ENCODE measurements at regions not wholly inside any gene's neighbourhood (a gene's known extent, or its start where the extent isn't known, plus 50 kb on each side); places are given as distances from the start of the nearest gene placed in this dataset.

GRCh38 chr20:47441774-47442150 lies 59.9 kb upstream of the NCOA3 start:
- Histone ChIP-seq H3K4me3 (no peak overlapping the region), H3K27ac (ENCODE audit: low read depth) (no peak overlapping the region), H3K36me3 (ENCODE audit: insufficient read depth) (no peaks in the 10 kb centered on the region), H3K4me1 (ENCODE audit: insufficient read depth) (no peaks in the 10 kb centered on the region), H3K4me2 (no peak overlapping the region), H3F3A (replicated peaks; ENCODE audit: low read depth) (0 out of 2 replicates have a peak, but pooled peaks cover 3% of the 10 kb centered on the region), H3K79me2 (replicated peaks; ENCODE audit: insufficient read depth) (no peaks in the 10 kb centered on the region), H3K27me3 (ENCODE audit: insufficient read depth) (no peaks in the 10 kb centered on the region), H2AFZ (no peak overlapping the region), H4K20me1 (replicated peaks; ENCODE audit: insufficient read depth) (no peaks in the 10 kb centered on the region), H3K9me2 (ENCODE audit: insufficient read depth) (no peaks in the 10 kb centered on the region)
- ATAC-seq (no peak), DNase-seq (ENCODE audit: low spot score) (no peak)
- no peak overlapping the region for H3K27ac Mint-ChIP-seq
- TF ChIP-seq POLR2AphosphoS5 (IDR thresholded peaks at IDR 0.05; ENCODE audit: low read depth): no peak
- no peak for TF ChIP-seq ZNF114 (CRISPR knock-in tag; IDR thresholded peaks at IDR 0.05)
- no peak for TF ChIP-seq ZNF462 (CRISPR knock-in tag; IDR thresholded peaks at IDR 0.05)
- no peak for TF ChIP-seq ETS1 (IDR thresholded peaks at IDR 0.05)
- no peak for TF ChIP-seq EZH2phosphoT487 (IDR thresholded peaks at IDR 0.05; ENCODE audit: unreplicated experiment)
- TF ChIP-seq NANOG (IDR thresholded peaks at IDR 0.05; ENCODE audit: borderline replicate concordance): no peak
- TF ChIP-seq ZNF331 (CRISPR knock-in tag; IDR thresholded peaks at IDR 0.05; ENCODE audit: low read depth): no peak
- no peak for TF ChIP-seq CREB1 (CRISPR knock-in tag; IDR thresholded peaks at IDR 0.05; ENCODE audit: low read depth)
- TF ChIP-seq CTCF (conservative IDR thresholded peaks at IDR 0.05; ENCODE audit: low read depth in 2 of 2): no peak
- no peak for TF ChIP-seq STAT1 (IDR thresholded peaks at IDR 0.05; ENCODE audit: unreplicated experiment)
- TF ChIP-seq REST (IDR thresholded peaks at IDR 0.05; ENCODE audit: unreplicated experiment): no peak
- TF ChIP-seq EZH2 (IDR thresholded peaks at IDR 0.05; ENCODE audit: low read depth, unreplicated experiment): no peak
- TF ChIP-seq JUNB (IDR thresholded peaks at IDR 0.05; ENCODE audit: unreplicated experiment): no peak
- no peak overlapping the region for H3K4me3 Mint-ChIP-seq
- H3K27me3 Mint-ChIP-seq (ENCODE audit: insufficient read depth, low read depth, poor library complexity): no peaks in the 10 kb centered on the region
- no peaks in the 10 kb centered on the region; the same call in 2 of the 3 replicates for H3K9me3 Mint-ChIP-seq
- H3K4me1 Mint-ChIP-seq: peaks cover 5% of the 10 kb centered on the region; the same call in 1 of the 3 replicates
- H3K36me3 Mint-ChIP-seq (ENCODE audit: low read depth): no peaks in the 10 kb centered on the region
